GM18868 (cell line): ENCODE measurements at regions not wholly inside any gene's neighbourhood (a gene's known extent, or its start where the extent isn't known, plus 50 kb on each side); places are given as distances from the start of the nearest gene placed in this dataset.
"Not testable (repeated sequence)": the region's sequence is repeated elsewhere in the genome, so short reads cannot be mapped to it uniquely, and the experiment has no call there.

Source experiments
- ATAC-seq: cut with Tn5 transposase; IDR thresholded peaks from one replicate; pipeline ENCODE4 v1.9.1; 2021; ENCODE audit warnings: mild to moderate bottlenecking, moderate library complexity; ENCODE audit not compliant: unreplicated experiment

- no peak for ATAC-seq
Observed at GRCh38 chr20:11689262-11689661, 228.4 kb upstream of the BTBD3 start.

- ATAC-seq: no peak
Observed at GRCh38 chr20:11691766-11692165, 225.9 kb upstream of the BTBD3 start.

- no peak for ATAC-seq
Observed at GRCh38 chr20:11692567-11692966, 225.1 kb upstream of the BTBD3 start.

GRCh38 chr20:11694467-11694866 lies 223.2 kb upstream of the BTBD3 start:
- no peak for ATAC-seq

- no peak for ATAC-seq
Observed at GRCh38 chr20:11697055-11697454, 220.6 kb upstream of the BTBD3 start.

- no peak for ATAC-seq
Observed at GRCh38 chr20:11697646-11698045, 220.0 kb upstream of the BTBD3 start.

GRCh38 chr20:11698124-11698523 lies 219.6 kb upstream of the BTBD3 start:
- ATAC-seq: no peak

- ATAC-seq: no peak
Observed at GRCh38 chr20:11700831-11701230, 216.9 kb upstream of the BTBD3 start.

GRCh38 chr20:11702721-11703518 lies 214.8 kb upstream of the BTBD3 start:
- no peak for ATAC-seq

- no peak for ATAC-seq
Observed at GRCh38 chr20:11705512-11705911, 212.2 kb upstream of the BTBD3 start.

- ATAC-seq: not testable (repeated sequence)
Observed at GRCh38 chr20:11708223-11708622, 209.5 kb upstream of the BTBD3 start.

- no peak for ATAC-seq
Observed at GRCh38 chr20:11711214-11711613, 206.5 kb upstream of the BTBD3 start.

GRCh38 chr20:11712639-11713160 lies 205.0 kb upstream of the BTBD3 start:
- no peak for ATAC-seq

GRCh38 chr20:11714886-11715285 lies 202.8 kb upstream of the BTBD3 start:
- no peak for ATAC-seq

- no peak for ATAC-seq
Observed at GRCh38 chr20:11716239-11716944, 201.3 kb upstream of the BTBD3 start.

- ATAC-seq: no peak
Observed at GRCh38 chr20:11716945-11717248, 200.8 kb upstream of the BTBD3 start.

- ATAC-seq: no peak
Observed at GRCh38 chr20:11717562-11717961, 200.1 kb upstream of the BTBD3 start.

GRCh38 chr20:11718474-11719094 lies 199.1 kb upstream of the BTBD3 start:
- ATAC-seq: no peak

- ATAC-seq: no peak
Observed at GRCh38 chr20:11719153-11719552, 198.5 kb upstream of the BTBD3 start.

GRCh38 chr20:11721411-11721810 lies 196.3 kb upstream of the BTBD3 start:
- no peak for ATAC-seq

- no peak for ATAC-seq
Observed at GRCh38 chr20:11724097-11724496, 193.6 kb upstream of the BTBD3 start.

- no peak for ATAC-seq
Observed at GRCh38 chr20:11726026-11726425, 191.7 kb upstream of the BTBD3 start.
